Kasumi-1 (cell line): ENCODE measurements at regions not wholly inside any gene's neighbourhood (a gene's known extent, or its start where the extent isn't known, plus 50 kb on each side); places are given as distances from the start of the nearest gene placed in this dataset.
"Not testable (repeated sequence)": the region's sequence is repeated elsewhere in the genome, so short reads cannot be mapped to it uniquely, and the experiment has no call there.

ENCODE experiments used
- DNase-seq, 2 experiments: peaks; one replicate each; lab custom pipeline; 2025; lab: John Stamatoyannopoulos, UW

DNA sequence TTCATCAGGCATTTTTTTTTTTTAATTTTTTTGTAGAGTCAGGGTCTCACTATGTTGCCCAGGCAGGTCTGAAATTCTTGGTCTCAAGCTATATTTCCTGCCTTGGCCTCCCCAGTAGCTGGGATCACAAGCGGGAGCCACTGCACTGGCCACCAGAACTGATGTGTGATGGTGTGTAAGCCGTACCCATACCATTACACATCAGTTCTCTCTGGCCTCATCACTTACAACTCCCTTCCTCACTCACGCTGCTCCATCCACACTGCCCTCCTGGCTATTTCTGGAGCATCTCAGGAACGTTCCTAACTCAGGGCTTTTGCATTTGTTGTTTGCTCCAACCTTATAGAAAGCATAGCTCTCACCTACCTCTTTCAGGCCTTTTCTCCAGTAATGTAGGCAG lies 834.5 kb upstream of the ID2 start:
- no peak for DNase-seq

DNA sequence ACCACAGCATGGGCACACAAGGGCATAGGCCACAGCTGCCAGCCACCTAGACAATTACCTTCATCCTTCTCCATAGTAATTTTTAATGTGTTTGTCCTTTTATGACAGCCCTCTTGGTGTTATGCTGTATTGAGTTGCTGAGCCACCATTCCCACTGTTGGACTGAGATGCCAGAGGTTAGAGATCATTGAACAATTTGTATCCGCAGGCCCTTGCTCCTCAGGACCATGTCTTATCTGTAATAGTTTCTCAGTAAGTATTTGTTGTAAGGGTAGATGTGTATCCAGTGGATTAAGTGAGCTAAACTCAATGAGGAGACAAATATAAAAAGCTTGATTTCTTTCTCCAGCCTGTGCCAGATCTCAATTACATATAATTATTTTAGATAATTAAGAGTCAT lies 832.8 kb upstream of the ID2 start:
- no peak for DNase-seq

DNA sequence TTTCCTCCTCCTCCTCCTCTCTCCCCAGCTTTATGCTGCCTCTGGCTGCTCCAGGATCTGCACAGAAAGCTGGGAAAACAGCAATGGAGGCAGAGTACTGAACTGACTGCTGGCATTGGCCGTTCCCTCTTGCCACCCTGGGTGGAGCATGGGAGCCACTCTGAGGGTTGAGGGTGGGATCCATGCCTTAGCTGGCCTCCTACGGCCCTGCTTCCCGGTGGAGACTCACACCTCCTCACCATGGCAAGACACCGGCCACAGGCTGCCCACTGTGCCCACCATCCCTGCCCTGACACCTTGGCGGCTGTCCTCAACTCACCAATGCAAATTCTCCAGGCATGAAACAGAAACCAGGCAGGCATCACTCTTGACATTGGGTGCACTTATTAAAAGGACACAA lies 832.3 kb upstream of the ID2 start:
- DNase-seq = no peak

DNA sequence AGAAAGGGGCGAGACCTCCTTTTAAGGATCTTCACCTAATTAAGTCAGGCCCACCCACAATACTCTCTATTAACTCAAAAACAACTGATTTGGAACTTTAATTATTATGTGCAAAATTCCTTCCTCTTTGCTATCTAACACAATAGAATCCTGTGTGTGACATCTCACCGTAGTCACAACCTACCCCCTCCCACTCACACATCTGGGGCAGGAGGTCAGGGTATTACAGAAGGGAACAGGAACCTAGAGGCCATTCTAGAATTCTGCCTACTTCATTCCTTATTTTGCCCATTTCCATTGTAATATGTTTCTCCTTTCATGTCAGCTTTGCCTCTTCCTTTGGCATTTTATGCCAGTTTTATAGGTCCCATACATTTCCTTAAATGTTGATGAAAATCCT lies 829.3 kb upstream of the ID2 start:
- no peak for DNase-seq

DNA sequence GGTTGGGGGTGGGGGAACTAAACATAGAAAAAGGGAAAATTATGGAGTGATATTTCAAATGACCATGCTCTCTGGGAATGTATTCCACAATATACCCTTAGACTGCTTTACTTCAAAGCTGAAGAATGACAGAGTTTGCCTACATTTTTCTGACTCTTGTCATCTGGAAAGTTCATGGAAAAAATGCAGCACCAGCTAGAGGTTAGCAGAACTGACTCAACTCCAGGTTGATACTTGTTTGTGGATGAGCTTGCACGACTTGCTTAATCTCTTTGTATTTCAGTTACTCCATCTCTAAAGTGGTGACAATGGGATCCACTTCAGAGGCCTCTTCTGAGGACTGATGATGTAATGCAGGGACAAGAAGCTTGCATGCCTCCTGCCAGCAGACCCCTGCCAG lies 824.0 kb upstream of the ID2 start:
- no peak for DNase-seq

DNA sequence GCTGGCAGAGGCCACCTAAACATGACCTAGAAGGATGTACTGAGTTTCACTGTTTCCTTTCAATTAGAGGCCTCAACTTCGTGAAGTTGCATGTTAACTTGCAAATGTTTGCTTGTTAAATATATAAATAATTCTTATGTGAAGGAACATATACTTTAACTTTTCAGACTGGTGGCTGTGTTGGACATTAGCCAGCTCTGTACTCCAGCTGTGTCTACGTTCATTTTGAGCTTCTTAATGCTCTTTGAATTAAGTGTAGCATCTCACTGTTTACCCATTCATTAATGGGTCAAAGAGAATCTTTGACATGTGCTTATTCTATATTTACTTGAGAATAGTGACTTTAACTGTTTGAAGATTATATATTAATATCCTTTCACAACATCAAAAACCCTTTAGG lies 823.2 kb upstream of the ID2 start:
- DNase-seq = no peak

DNA sequence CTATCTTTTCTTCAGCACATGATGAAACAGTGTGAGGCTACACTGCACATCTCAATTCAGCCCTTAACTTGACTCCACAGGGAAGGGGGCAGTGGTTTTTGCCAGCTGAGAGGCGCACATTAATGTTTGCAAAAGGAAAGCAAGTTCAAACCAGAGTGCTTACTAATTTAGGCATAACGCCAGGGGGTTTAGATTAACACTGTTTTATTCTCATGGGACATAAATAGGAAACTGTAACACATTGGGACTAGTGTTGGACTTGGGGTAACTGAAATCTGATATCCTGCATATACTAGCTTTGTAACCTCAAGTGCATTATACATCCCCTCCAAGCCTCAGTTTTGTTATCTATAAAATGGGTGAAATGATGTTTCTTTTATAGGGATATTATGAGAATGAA lies 821.2 kb upstream of the ID2 start:
- DNase-seq = no peak

DNA sequence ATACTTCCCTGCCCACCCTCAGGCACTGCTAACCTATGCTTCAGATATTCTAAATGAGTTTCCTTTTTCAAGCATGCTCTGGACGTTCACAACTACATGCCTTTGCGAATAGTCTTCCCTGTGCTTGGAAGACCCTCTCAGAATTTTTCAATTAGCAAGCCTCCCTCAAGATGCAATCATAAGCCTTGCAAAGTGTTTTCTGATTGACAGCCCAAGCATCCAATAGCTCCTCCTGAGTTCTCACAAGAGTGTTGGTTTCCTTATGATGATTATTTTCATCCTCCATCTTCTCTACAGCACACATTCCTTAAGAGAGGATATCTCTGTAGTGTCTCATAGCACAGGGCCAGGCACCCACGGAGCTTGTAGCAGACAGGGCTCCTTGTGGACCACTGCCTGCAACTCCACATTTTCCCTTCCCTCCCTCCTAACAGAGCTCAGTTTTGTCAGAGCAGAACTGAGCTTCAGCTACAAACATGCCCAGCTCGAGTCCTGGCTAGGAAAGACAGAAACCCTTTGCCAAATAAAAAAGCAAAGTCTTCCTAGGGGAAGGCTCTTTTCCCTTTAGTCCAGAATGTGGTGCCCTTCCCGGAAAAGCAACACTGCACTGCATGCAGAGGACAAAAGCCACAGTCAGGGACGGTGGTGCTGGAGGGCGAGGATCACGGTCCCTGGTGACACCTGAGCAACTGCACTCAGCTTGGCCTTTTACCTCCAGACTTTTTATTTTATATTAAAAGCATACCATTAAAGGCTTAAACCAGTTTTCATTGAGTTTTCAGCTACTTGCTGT lies 819.8 kb upstream of the ID2 start:
- no peak for DNase-seq

DNA sequence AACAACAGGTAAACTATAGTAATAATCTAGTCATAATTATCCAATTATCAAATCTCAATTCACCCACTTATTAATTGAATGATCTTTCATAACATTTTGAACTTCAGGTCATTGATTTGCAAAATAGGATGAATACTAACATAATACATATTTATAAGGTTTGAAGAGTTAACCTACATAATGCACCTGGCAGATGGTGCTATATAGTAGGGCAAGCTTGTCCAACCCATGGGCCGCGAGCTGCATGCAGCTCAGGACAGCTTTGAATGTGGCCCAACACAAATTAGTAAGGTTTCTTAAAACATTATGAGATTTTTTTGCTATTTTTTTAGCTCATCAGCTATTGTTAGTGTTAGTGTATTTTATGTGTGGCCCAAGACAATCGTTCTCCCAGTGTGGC lies 815.8 kb upstream of the ID2 start:
- no peak for DNase-seq

DNA sequence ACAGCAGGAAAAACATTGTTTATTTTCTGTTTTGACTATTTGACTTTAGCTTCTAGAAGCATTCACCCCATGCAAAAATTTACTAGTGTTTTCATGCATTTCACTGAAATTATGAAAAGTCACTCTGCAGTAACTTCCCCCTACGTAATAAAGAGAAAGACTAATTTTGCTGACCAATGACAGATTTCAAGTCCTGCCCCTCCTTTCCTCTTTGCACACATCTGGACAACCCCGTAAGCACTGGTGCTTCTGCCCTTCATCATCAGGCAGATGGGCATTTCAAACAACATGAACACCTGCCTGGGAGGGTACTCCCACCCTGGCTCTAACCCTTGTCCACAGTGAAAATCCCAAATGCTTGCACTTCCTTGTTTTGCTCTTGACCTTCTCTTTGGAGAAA lies 815.0 kb upstream of the ID2 start:
- no peak for DNase-seq

DNA sequence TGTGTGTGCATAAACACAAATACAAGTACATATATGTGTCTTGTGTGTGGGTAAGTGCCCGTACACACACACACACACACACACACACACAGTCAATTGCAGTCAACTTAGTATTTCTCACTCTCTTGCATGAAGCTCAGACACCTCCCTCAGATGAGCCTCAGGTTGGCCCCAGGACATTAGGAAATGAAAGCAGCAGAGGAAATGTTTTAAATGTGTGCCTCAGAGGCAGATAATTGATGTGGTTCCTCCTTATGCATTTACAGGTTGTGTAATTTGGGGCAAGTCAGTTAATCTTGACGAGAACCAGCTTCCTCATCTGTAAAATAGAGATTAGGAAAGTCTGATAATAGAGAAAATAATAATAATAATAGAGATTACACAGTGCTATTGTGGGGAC lies 814.0 kb upstream of the ID2 start:
- peak; percentile 65 to 69 for DNase-seq

DNA sequence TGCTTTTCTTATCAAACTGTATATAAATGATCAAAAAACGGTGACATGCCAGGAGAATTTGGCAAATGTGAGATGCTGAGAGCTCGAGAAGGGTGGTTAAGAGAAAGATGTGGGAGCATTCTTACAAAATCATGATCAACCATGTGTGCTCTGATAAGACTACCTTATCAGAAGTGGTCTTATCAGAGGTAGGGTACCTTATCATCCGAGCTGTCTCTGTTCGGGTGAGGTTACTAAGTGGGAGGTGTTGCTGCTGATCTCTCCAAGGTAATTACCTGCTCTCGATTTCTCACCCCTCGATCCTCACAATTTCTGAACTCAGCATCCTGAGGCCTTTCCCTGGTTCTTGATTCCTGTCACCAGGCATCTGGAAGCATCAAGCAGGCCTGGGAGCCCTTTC lies 813.0 kb upstream of the ID2 start:
- no peak for DNase-seq

DNA sequence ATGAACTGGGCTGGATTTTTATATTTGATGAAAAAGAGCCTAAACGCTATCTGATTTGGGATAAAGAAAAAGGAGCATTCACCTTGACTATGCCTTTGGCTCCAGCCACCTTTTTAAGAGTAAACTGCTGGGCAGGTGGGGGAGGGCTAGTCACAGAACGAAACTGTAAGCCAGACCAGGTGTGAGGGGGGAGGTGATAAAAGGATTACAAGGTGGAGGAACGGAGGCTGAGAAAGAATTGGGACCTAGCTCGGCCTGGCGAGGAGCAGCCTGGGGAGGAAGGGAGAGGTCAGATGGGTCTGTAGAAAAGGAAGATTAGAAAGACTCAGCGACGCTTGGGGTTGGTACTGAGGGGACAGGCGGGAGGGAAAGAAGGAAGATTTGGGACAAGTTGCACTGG lies 805.4 kb upstream of the ID2 start:
- not testable (repeated sequence) for DNase-seq

DNA sequence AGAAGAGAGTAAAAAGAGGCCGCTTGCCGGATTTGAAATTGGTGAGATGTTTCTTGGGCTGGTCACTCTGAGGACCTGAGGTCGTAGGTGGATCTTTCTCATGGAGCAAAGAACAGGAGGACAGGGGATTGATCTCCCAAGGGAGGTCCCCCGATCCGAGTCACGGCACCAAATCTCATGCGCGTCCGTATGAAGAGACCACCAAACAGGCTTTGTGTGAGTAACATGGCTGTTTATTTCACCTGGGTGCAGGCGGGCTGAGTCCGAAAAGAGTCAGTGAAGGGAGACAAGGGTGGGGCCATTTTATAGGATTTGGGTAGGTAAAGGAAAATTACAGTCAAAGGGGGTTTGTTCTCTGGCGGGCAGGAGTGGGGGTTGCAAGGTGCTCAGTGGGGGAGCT lies 803.6 kb upstream of the ID2 start:
- not testable (repeated sequence) for DNase-seq

DNA sequence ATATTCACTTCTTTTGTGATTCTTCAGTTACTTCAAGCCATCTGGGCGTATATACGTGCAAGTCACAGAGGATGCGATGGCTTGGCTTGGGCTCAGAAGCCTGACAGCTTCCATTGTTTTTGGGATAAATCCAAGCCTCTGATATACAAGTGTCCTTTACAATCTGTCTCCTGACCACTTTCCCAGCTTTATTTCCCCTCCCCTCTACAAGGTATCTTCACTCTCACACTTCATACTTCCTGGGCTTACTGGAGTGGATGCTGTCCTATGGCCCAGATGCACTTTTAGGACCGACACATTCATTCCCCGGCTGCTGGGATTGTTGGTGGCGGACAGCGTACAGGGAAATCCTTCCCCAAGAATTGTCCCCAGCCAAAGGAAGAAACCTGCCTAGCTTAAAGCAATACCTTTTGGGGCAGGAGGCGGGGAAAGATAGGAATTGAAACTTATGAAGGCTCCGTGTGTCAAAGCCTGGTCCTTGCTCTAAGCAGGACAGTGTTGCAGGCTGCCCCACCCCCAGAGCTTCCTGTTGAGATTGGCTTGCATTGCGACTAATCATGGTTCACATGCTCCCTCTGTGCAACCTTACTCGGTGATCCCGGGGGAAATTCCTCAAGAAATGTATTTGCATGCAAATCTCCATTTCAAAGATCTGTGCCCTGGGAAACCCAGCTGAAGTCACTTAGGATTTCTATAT lies 802.9 kb upstream of the ID2 start:
- no peak for DNase-seq

DNA sequence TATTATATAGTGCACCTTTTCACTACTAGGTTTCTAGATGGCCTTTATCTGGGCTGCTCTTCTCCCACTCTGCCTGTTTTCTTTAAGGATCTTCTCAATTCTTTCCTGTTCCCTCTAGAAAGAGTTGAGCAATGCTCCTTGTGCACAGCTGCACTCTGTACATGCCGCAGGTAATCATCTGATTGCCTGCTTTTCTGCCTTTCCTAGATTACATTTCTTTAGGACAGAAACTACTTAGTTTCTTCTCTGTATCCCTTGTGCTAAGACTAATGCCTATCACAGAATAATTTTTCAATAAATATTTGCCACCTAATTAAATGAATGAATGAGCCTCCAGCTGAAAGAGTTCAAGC lies 802.4 kb upstream of the ID2 start:
- DNase-seq = no peak

DNA sequence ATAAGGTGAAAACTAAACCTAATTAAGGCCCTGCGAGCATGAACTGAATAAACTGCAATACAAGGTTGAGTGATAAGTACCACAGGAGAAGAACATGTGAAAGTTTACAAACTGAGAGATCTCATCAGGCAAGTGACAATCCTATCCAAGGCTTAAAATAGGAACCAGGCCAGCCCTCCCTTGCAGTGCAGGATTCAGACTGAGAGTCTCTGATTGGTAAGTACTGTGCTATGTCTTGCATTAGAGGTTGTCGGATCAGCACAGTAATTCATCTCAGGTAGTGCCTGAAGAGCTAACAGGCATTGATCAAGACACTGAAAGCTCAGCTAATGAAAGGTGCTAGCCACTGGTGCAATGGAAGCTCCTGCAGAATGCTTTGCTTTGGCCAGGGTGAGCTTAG lies 801.7 kb upstream of the ID2 start:
- DNase-seq = no peak

DNA sequence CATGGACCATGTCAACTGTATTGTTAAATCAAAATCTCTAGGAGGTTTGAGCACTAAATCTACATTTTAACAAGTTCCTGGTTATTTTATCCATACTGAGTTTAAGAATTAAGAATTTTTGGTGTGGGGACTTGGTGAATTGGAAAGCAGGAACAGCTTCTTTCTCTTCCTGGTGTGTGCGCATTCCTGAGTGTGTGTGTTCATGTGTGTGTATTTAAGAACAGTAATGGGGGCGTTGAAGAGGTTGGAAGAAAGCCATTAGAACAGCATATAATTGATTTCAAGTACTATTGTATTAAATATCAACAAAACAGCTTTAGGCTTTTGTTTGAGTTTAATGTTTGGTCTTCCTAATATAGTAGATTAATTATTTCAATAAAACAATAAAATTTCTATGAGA lies 801.3 kb upstream of the ID2 start:
- no peak for DNase-seq

DNA sequence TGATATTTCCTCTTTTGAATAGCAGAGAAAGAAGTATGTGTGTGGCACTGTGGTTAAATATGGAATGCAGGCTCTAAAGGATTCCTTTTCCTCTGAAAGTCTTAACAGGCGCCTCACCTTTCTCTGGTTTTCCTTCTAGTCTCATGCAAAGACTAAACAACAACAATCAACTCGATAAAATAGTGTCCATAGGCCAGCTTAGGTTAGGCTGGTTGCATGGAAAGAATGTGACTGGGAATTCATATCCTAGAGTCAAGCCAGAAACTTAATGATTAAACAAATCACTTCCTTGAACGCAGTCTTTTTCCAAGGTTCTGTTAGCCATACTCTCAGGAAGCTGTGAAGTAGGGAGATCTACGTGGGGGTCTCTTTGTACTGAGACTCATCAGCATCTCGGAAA lies 800.8 kb upstream of the ID2 start:
- DNase-seq = no peak

DNA sequence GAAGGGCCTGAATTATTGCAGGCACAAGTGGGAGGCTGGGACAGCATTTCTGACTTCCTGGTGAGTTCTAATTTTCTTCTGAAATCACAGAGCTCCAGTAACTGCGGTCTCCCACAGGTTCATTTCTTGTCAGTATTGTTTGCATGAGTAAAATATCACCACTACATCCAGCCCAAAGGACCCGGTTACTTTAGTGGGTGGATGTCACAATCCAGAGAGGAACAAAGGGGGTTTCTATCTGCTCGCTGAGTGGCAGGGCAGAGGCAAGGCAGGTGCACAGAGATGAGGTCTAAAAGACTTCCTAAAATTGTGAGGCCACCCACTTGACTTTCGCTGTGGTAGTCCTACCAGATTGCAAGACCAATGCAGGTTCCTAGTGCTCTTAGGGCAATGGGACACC lies 800.4 kb upstream of the ID2 start:
- no peak for DNase-seq

DNA sequence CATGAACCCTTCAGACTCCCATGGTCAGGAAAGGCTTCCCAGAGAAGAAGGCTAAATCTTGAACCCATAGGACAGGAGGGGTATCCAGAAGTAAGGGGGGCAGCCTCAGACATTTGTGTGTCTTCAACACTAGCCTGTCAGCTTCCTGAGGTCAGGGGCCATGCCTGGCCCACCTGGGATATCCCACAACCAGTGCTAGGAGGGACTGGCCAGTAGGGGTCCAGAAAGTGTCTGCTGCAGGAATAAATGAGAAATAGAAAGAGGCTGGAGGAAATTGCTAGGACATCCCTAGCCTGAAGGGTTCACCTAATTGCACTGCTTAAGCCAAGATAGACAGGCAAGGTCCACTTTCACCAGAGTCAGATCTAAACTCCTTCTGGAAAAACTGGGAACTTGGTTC lies 799.6 kb upstream of the ID2 start:
- no peak for DNase-seq

DNA sequence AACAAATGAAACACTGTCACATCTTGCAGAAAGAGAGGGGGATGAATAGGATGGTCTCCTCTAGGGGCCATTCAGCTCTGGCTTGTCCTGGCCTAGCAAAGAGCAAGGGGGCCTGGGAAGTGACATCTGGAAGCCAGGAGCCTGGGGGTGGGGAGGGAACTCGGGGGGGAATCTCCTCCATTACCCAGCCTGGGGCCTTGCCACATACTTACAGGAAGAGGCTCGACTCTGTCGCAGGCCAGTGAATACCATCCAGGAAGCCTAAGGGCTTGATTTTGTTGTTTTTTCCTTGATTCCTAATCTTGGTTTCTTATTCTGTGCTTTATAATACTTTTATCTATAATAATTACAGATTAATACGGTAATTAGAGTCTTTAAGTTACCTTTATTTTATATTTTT lies 797.5 kb upstream of the ID2 start:
- no peak for DNase-seq

DNA sequence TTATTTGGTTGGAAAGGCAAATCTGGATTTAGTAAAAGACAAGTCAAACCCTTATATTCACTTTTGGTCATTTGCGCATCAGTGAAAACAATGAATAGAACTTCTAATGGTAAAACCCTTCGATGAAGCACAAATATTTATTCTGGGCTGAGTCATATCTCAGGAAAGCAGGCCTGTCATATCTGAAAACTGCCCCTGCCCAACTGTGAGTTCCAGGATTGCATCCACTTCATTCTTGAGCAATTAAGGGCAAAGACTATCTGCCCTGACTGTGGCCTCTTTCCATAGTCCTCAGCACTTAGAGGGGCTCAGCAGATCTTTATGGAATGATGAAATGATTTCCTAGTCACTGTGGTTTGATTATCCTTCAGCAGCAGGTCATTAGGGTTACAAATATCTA lies 795.2 kb upstream of the ID2 start:
- no peak for DNase-seq

DNA sequence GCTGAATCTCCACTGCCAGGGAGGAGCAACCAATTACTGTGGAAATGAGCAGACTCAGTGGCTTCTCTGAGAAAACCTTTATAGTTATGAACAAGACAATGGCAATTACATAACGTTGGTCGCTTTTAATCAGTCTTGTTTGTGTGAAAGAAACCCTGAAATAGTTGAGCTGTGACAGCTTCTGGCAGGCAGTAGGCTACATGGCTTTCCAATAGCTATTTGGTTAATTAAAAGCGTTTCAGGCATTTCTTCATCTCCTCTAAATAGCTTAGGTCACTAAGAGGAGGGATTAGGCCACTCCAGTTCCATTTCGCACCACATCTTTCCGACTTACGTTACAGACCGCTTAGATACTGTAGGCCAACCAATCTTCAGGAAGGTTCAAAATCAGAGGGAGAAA lies 794.4 kb upstream of the ID2 start:
- no peak for DNase-seq
